GM21825 (cell line): ENCODE measurements at regions not wholly inside any gene's neighbourhood (a gene's known extent, or its start where the extent isn't known, plus 50 kb on each side); places are given as distances from the start of the nearest gene placed in this dataset.
A peak's percentile ranks its signal among the peaks of the same experiment; 100 is the strongest.
"Not testable (repeated sequence)": the region's sequence is repeated elsewhere in the genome, so short reads cannot be mapped to it uniquely, and the experiment has no call there.

Experiments
- ATAC-seq: cut with Tn5 transposase; IDR thresholded peaks from one replicate; pipeline ENCODE4 v1.9.1; 2021; ENCODE audit warnings: mild to moderate bottlenecking, moderate library complexity; ENCODE audit not compliant: unreplicated experiment

- no peak for ATAC-seq
These were observed 106.7 kb upstream of the AHI1 start for GRCh38 chr6:135604035-135604860.

- no peak for ATAC-seq
These were observed 107.8 kb upstream of the AHI1 start for GRCh38 chr6:135605278-135605790.

DNA sequence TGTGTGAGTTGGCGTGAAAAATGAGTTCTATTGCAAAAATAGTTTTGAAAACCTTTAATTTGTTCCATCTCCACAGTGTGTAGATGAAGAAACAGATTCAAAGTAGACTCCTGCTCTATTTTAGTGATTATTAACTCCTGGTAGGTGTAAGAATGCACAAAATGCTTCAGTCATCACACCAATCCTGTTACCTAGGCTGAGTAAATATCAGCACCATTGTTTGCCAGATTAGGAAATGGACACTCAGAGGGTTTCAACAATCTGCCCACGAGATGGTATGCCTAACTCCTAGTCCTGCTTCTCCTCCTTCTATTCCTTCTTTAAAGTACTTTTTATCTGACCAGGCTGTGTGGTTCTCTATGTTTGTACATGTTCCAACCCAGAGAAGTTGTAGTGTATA, 108.9 kb upstream of the AHI1 start:
- ATAC-seq: no peak

GRCh38 chr6:135608031-135608430, 110.5 kb upstream of the AHI1 start:
- no peak for ATAC-seq

DNA sequence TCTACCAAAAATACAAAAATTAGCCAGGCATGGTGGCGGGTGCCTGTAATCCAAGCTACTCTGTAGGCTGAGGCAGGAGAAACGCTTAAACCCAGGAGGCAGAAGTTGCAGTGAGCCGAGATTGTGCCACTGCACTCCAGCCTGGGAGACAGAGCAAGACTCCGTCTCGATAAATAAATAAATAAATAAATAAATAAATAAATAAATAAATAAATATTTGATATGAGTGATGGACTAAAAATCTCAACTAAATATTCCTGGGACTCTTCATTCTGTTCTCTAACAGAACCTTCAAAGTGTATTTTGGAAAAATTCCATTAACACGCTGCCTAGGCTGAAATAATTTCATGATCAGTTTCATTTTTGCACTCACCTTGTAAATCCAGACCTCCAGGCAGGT, 112.7 kb upstream of the AHI1 start:
- not testable (repeated sequence) for ATAC-seq

GRCh38 chr6:135616655-135617054, 119.1 kb upstream of the AHI1 start:
- ATAC-seq: no peak

DNA sequence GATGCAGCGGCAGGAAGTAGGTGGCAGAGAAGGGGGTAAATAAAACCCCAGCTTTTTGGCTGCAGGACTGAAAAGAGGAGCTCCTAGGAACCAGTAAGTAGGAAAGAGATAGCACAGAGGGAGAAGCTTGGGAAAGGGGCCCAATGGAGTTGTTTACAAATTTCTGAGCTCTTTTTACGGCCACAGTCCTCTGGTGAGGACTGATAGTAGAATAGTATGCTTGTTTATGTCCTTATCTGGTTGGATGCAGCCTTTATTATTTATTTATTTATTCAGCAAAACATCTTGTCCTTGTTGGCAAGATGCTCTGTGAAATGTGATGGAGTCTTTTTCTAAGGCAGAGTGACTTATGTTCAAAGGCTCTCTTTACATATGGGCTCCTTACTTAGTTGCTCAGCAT, 119.7 kb upstream of the AHI1 start:
- ATAC-seq: no peak

DNA sequence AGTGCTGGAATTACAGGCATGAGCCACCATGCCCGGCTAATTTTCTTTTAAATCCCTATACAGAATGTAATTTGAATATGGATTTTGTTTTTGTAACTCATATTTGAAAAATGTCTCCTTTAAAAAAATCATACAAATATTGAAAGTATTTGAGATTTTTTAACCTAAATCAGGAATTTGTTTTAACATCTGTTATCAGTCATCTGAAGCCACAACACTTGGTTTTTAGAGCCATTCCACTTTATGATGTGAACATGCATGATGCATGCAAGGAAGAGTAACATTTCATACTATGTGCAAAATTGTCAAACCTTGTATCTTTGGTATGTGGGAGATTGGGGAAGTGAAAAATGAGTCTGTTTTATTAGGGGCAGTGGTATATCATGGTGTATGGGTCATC, 124.5 kb upstream of the AHI1 start:
- ATAC-seq: no peak

DNA sequence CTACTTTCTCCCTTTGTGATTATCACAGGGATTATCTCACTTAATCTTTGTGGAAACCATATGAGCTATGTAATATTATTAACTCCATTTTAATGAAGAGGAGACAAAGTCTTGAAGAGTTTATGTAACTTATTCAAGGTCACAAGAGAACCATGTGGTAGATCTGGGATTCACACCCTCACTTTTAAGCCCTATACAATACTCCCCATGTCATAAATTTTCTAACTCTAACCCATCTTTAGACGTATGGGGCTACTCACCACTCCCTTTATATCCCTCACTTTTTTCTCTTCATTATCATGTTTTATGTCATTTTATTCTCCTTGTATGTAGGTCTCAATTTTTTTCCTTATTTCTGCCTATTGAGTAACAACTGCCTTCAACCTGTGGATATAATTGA, 126.4 kb upstream of the AHI1 start:
- ATAC-seq: no peak

DNA sequence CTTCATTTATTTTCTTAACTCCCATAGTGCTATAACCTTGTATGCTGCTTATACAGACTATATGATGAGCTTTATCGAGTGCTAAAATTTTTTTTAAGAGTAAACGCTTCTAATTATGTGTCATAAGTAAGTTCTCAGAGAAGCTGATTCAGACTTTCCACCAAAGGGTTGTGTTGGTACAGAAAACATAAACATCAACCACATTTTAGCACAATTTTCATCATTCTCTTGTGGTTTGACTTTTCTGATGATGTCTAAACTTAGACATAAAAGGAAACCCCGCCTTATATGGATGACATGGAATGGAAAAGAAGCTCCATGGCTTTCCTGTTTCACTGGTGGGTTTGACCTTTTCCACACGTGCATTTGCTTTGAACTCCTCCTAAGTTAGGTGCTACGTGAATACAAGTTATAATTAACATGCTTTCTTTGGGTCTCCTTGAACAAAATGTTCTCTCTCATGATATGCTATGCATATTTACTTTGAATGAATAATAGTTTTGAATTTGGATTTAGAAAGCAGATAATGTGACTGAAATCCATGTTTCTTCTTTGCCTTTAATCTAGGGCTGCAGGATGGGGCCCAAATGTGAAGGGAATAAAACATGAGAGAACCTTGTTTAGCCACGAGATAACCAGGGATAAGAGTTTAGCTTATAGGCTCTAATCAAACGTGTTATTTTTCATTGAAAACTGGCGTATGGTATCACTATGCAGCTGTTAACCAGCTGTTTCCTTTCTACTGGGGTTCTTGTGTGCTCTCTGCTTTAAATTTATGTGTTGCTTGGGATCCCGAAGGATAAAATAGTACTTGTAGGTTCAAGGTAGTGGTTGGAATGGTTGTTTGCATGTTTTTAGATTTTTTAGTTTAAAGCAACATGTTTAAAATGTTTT, 127.1 kb upstream of the AHI1 start:
- no peak for ATAC-seq

GRCh38 chr6:135626001-135626400, 128.5 kb upstream of the AHI1 start:
- not testable (repeated sequence) for ATAC-seq

- ATAC-seq: peak; percentile 92
These were observed 129.7 kb upstream of the AHI1 start for GRCh38 chr6:135627092-135627715.

- no peak for ATAC-seq
These were observed 133.3 kb upstream of the AHI1 start for GRCh38 chr6:135630789-135631376.

DNA sequence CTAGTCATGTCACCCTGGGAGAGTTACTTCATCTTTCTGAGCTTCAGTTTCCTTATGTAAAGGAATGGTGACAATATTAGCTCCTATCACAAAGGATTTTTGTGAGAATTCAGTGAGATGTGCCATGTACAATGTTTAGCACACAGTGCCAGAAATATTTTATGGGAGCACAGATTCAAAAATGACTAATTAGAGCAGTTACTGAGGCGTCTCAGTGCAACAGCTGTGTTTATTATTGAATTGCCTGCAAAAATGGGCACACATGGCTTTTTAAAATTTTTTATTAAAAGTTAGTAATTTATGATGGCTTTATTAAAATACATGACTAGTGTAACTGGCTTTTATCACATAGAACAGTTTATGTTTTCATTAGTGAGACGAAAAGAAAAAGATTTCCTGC, 134.3 kb upstream of the AHI1 start:
- ATAC-seq: no peak

GRCh38 chr6:135633573-135633972, 136.0 kb upstream of the AHI1 start:
- no peak for ATAC-seq

GRCh38 chr6:135637701-135638100, 140.2 kb upstream of the AHI1 start:
- ATAC-seq: no peak

GRCh38 chr6:135638108-135638507, 140.6 kb upstream of the AHI1 start:
- no peak for ATAC-seq

- ATAC-seq: no peak
These were observed 142.5 kb upstream of the AHI1 start for GRCh38 chr6:135640048-135640447.

GRCh38 chr6:135640449-135641111, 143.0 kb upstream of the AHI1 start:
- no peak for ATAC-seq

DNA sequence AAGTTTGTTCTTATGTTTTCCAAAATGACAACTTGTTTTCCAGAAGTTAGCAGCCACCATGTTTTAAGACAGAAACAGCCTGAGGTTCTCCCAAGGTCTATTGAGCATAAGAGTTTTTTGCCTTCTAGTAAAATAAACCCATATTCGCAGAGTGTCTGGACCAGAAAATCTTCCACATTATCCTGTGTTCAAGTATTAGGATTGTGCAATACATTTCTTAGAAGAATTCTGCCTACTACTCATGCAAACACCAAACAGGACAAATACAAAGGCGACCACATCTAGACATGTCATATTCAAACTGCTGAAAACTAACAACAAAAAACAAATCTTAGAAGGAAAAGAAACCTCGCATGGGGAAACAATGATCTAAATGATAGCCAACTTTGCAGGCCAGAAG, 145.4 kb upstream of the AHI1 start:
- ATAC-seq: no peak
